ENCODE measurements at regions not wholly inside any gene's neighbourhood (a gene's known extent, or its start where the extent isn't known, plus 50 kb on each side); places are given as distances from the start of the nearest gene placed in this dataset.

GRCh38 chr4:147173322-147173721 lies 227.7 kb upstream of the TTC29 start:
- TF ChIP-seq CTCF (IDR thresholded peaks at IDR 0.05; ENCODE audit: low read depth, low read length, poor library complexity, severe bottlenecking), result no peak
- TF ChIP-seq EZH2phosphoT487 (IDR thresholded peaks at IDR 0.05; ENCODE audit: borderline replicate concordance, low read length), result no peak

Data from DOHH2 (cell line).